ENCODE measurements at regions not wholly inside any gene's neighbourhood (a gene's known extent, or its start where the extent isn't known, plus 50 kb on each side); places are given as distances from the start of the nearest gene placed in this dataset.
"Not testable (repeated sequence)": the region's sequence is repeated elsewhere in the genome, so short reads cannot be mapped to it uniquely, and the experiment has no call there.

GRCh38 chr4:56575820-56576429 lies 70.3 kb downstream of the ARL9 start:
- peak; percentile 29 for DNase-seq (ENCODE audit: low spot score)

DNA sequence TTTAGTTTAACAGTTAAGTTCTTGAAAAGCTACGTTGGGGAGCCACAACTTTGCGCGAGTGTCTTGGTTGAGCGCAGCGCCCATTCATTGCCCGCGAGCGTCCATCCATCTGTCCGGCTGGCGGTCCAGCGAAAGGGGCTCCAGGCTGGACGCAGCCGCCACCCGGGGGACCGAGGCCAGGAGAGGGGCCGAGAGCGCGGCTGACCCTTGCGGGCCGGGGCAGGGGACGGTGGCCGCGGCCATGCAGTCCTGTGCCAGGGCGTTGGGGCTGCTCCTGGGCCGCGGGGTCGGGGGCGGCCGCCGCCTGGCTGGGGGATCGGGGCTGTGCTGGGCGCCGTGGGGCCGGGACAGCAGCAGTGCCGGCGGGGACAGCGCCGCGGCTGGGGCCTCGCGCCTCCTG lies 86.8 kb downstream of the ARL9 start:
- not testable (repeated sequence) for DNase-seq (ENCODE audit: low spot score)

All from SW480 (cell line).